Prostate gland (tissue), 2 donors: ENCODE measurements at regions not wholly inside any gene's neighbourhood (a gene's known extent, or its start where the extent isn't known, plus 50 kb on each side); places are given as distances from the start of the nearest gene placed in this dataset.

Experiments used
- CTCF ChIP-seq, 4 experiments: fragments of 200-600 bp in 2 of 4; fragments of 450-650 bp in 2 of 4; sonication (generic) in 2 of 4; IDR thresholded peaks; 1 replicate in 3 of 4; 2 replicates in 1 of 4; pipeline ENCODE4 v1.5.1; 2016 to 2019; ENCODE audit warnings: antibody characterized with exemption in 4 of 4, mild to moderate bottlenecking in 2 of 4, moderate library complexity in 2 of 4
- POLR2A ChIP-seq: fragments of 450-650 bp; IDR thresholded peaks from one replicate; pipeline ENCODE4 v1.6.1; 2016; ENCODE audit warnings: antibody characterized with exemption, mild to moderate bottlenecking
- POLR2AphosphoS5 ChIP-seq: sonication (generic); formaldehyde crosslinking; IDR thresholded peaks from one replicate; pipeline ENCODE4 v1.6.1; 2017; ENCODE audit warnings: antibody characterized with exemption

GRCh38 chr12:116432314-116432750, 126.8 kb upstream of the MAP1LC3B2 start:
- TF ChIP-seq CTCF (IDR thresholded peaks at IDR 0.05) (no peak), POLR2A (no peak), POLR2AphosphoS5 (no peak)
